Heart right ventricle (tissue), 16 donors: ENCODE measurements at regions not wholly inside any gene's neighbourhood (a gene's known extent, or its start where the extent isn't known, plus 50 kb on each side); places are given as distances from the start of the nearest gene placed in this dataset.

Source experiments
- ATAC-seq, 8 donors: fragments of 200-7000 bp; cut with Tn5 transposase; one replicate each; pipeline ENCODE4 v1.9.1; 2020; ENCODE audit warnings: mild to moderate bottlenecking in 8 of 8, moderate library complexity in 8 of 8, moderate number of reproducible peaks in 1 of 8
- DNase-seq, 2 donors: peaks; one replicate each; pipeline ENCODE4 v3.0.0-alpha.2; 2020
- H3K27ac ChIP-seq, 10 donors: fragments of 200-600 bp; sonication (generic) in 2 of 10; one replicate each; pipeline versions ENCODE4 v1.5.0 to v1.8.0; 2020 to 2022; ENCODE audit warnings: mild to moderate bottlenecking in 3 of 10
- H3K27me3 ChIP-seq, 7 donors: fragments of 200-600 bp; one replicate each; pipeline ENCODE4 v1.8.0; 2021 to 2022; ENCODE audit warnings: mild to moderate bottlenecking in 2 of 7
- H3K36me3 ChIP-seq, 9 donors: fragments of 200-600 bp; sonication (generic) in 1 of 9; one replicate each; pipeline versions ENCODE4 v1.5.0 to v1.8.0; 2020 to 2022; ENCODE audit warnings: mild to moderate bottlenecking in 2 of 9
- H3K4me1 ChIP-seq, 9 donors: fragments of 200-600 bp; sonication (generic) in 1 of 9; one replicate each; pipeline versions ENCODE4 v1.5.0 to v1.8.0; 2020 to 2022; ENCODE audit warnings: mild to moderate bottlenecking in 4 of 9
- H3K4me3 ChIP-seq, 10 donors: fragments of 200-600 bp; sonication (generic) in 2 of 10; one replicate each; pipeline versions ENCODE4 v1.5.0 to v1.8.0; 2020 to 2022; ENCODE audit warnings: mild to moderate bottlenecking in 7 of 10, moderate library complexity in 2 of 10
- H3K9me3 ChIP-seq, 11 donors: fragments of 200-600 bp in 10 of 11; sonication (generic) in 2 of 11; one replicate each; pipeline versions ENCODE4 v1.5.0 to v1.8.0; 2013 to 2022; ENCODE audit warnings: mild to moderate bottlenecking in 2 of 11, control low read depth in 1 of 11, moderate library complexity in 1 of 11
- CTCF ChIP-seq, 9 donors: fragments of 200-600 bp; sonication (generic) in 2 of 9; IDR thresholded peaks; one replicate each; pipeline versions ENCODE4 v1.5.0 to v1.8.0; 2021 to 2022; ENCODE audit warnings: antibody characterized with exemption in 9 of 9, mild to moderate bottlenecking in 5 of 9, moderate library complexity in 1 of 9
- WGBS, 2 donors: extraction: QIAGEN DNeasy Blood & Tissue Kit; methylation state at CpG; one replicate each; pipeline ENCODE4 v1.1.7; 2013; ENCODE audit warnings: inconsistent platforms in 1 of 2; 5-methylcytosine and 5-hydroxymethylcytosine counted together
- intact Hi-C, 10 donors: fragments of 100-400 bp; cut with DNase I; formaldehyde crosslinking; loops; one replicate each; pipeline versions ENCODE4 v1.11.1 to v1.14.2; 2022
- donor health status: Arrhythmogenic right ventricular cardiomyopathy.
- donor health status: ischemic (EF 13 %, LVEDD 7.1; RV severe dilation, severe dysfunction).
- donor health status: healthy with polysubstance abuse.
- donor health status: DM: no; HTN: yes; CAD: no.
- donor health status: DM: no; HTN: no; CAD: no.
- donor health status: ischemic (EF 25% LVEDD 6.9; RV normal size, moderate dysfunction).
- donor health status: ischemic (EF 25% LVEDD 5.7; RV mildly dilated, moderate dysfunction).
- donor health status: healthy.
- donor health status: DM: yes; HTN: yes; CAD: no.
- donor health status: Ischemic cardiomyopathy.
- donor health status: ischemic (EF 35%, LVEDD 5.7; RV mildly dilated, moderate dysfunction).
- donor health status: nonischemic (EF 11% LVEDD 7.7; RV severe dilation, severe dysfunction).
- donor health status: DM: yes; HTN: yes; CAD: no.
- donor health status: PGD.
- donor health status: ischemic (EF 29% LVEDD 5.4; RV normal size, mild dysfunction).
- donor health status: nonischemic (EF 23%, LVEDD 6.1; RV moderate dilation, normal function).

DNA sequence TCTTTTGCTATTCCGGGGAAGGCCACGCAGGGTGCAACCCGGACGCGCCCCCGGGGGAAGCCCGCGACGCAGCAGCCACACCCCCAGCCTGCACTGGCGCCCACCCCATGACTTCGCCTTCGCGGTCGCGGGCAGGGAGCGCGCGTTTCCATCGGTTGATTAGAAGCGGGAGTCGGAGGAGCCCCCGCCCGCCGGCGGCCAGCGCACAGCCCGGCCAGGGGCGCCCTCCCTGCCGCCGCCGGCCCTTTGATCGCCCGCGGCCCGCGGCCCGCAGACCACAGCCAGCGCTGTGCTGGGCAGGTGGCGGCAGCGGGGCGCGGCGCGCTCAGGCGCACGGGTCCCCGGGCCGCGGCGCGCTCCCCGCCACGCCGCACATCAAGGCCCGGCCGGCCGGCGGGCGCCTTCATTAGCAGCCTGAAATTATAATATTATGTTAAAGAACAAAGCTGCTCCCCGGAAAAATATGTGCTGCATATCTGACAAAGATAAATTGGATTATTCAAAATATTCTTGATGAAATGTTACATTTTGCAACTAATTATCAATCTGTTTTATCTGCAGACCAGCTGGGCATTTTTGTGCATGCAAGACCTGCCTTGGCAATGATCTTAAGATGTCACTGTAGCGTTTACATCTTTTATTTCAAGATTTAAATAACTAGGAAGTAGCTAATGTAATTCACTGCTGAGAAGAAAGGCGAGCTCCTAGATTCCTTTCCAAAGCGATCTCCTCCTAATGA, 160.7 kb upstream of the MKI67 start:
- Histone ChIP-seq H3K36me3 (no peaks in the 10 kb centered on the region), H3K4me3 (no peak overlapping the region), H3K4me1 (no peaks in the 10 kb centered on the region), H3K27me3 (peaks cover 0 to 72% (median 68%) of the 10 kb centered on the region in 7 donors), H3K9me3 (peaks cover 0 to 22% (median 12%) of the 10 kb centered on the region in 11 donors), H3K27ac (no peak overlapping the region)
- 3 to 5% methylated on average over 59 to 63 of the region's 63 CpGs for WGBS, 2 donors
- ATAC-seq (no peak), DNase-seq (no peak)
- intact Hi-C loops: no loop called here
- no peak for TF ChIP-seq CTCF (IDR thresholded peaks at IDR 0.05)

GRCh38 chr10:128287921-128288320, 161.7 kb upstream of the MKI67 start:
- DNase-seq: no peak
- WGBS, 2 donors: 81 to 84% methylated on average over 6 of the region's 6 CpGs

DNA sequence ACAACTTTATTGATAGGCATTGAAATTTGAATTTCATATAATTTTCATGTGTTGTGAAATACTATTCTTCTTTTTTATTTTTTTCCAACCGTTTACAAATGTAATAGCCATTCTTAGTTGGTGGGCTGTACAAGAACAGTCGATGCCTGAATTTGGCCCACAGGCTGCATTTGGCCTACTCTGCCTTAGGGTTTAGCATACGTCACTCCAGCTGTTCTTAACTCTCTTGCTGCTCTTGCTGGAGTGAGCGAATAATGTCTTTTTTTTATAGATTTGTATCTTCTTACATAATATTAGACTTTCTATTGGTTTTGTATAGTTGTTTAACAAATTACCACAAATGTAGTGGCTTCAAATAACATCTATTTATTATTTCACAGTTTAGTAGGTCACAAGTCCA, 163.4 kb upstream of the MKI67 start:
- peaks cover 0 to 25% (median 12%) of the 10 kb centered on the region in 11 donors for H3K9me3 ChIP-seq
- H3K36me3 ChIP-seq: no peaks in the 10 kb centered on the region
- H3K27me3 ChIP-seq: peaks cover 0 to 71% (median 62%) of the 10 kb centered on the region in 7 donors
- no peaks in the 10 kb centered on the region for H3K4me1 ChIP-seq
- no peak overlapping the region for H3K27ac ChIP-seq
- no peak for TF ChIP-seq CTCF (IDR thresholded peaks at IDR 0.05)
- H3K4me3 ChIP-seq: no peak overlapping the region
- DNase-seq: no peak
- WGBS, 2 donors: 87 to 93% methylated on average over 4 of the region's 4 CpGs
- no peak for ATAC-seq
- intact Hi-C loops: no loop called here

More at GRCh38 chr10:128287921-128288320, 161.7 kb upstream of the MKI67 start:
- H3K9me3 ChIP-seq: peaks cover 0 to 25% (median 12%) of the 10 kb centered on the region in 11 donors
- no peak for TF ChIP-seq CTCF (IDR thresholded peaks at IDR 0.05)
- intact Hi-C loops: no loop called here
- H3K27ac ChIP-seq: no peak overlapping the region
- peaks cover 0 to 72% (median 68%) of the 10 kb centered on the region in 7 donors for H3K27me3 ChIP-seq
- no peaks in the 10 kb centered on the region for H3K4me1 ChIP-seq
- H3K36me3 ChIP-seq: no peaks in the 10 kb centered on the region
- ATAC-seq: no peak
- H3K4me3 ChIP-seq: no peak overlapping the region

DNA sequence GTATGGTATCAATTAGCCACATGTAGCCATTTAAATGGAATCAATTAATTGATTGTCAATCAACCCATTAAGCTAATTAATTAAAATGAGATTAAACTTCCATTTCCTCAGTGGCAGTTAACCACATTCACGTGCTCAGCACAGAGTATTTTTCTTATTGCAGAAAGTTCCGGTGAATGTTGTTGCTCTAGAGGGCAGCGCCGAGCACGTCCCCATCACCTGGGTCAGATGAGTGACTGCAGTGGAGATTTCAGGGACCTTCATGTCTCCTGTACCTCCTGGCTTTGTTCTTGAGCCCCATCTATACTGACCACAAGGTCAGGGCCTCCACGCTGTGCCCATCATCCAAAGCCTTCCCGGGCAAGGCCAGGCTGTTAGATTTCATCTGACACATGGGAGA, 168.8 kb upstream of the MKI67 start:
- WGBS, 2 donors: 79 to 81% methylated on average over 7 of the region's 7 CpGs
- no peak for ATAC-seq
- intact Hi-C loops: no loop called here

More for the DNA sequence above, 168.8 kb upstream of the MKI67 start:
- H3K4me3 ChIP-seq: no peak overlapping the region
- DNase-seq: no peak
- H3K9me3 ChIP-seq: peaks cover 0 to 23% (median 12%) of the 10 kb centered on the region in 11 donors
- no peak for TF ChIP-seq CTCF (IDR thresholded peaks at IDR 0.05)
- H3K27ac ChIP-seq: no peak overlapping the region
- peaks cover 0 to 36% (median 18%) of the 10 kb centered on the region in 7 donors for H3K27me3 ChIP-seq
- H3K4me1 ChIP-seq: peaks cover 0 to 10% (median 3%) of the 10 kb centered on the region in 9 donors
- no peaks in the 10 kb centered on the region for H3K36me3 ChIP-seq
